CD4-positive, alpha-beta T cell treated with Interleukin-21 for 1 hour (primary cell): ENCODE measurements at regions not wholly inside any gene's neighbourhood (a gene's known extent, or its start where the extent isn't known, plus 50 kb on each side); places are given as distances from the start of the nearest gene placed in this dataset.

Experiments used
- DNase-seq: peaks from one replicate; pipeline ENCODE4 v3.0.0-alpha.2; 2020

GRCh38 chr12:107560899-107561285 is 124.7 kb upstream of the PWP1 start:
- no peak for DNase-seq

GRCh38 chr12:107564946-107565345 is 120.7 kb upstream of the PWP1 start:
- no peak for DNase-seq

GRCh38 chr12:107565551-107565950 is 120.0 kb upstream of the PWP1 start:
- DNase-seq = no peak

GRCh38 chr12:107567876-107568619 is 117.6 kb upstream of the PWP1 start:
- DNase-seq = no peak

GRCh38 chr12:107568718-107569117 is 116.9 kb upstream of the PWP1 start:
- DNase-seq = no peak

GRCh38 chr12:107570721-107571120 is 114.9 kb upstream of the PWP1 start:
- DNase-seq = no peak

- no peak for DNase-seq
Observed at GRCh38 chr12:107571492-107571891, 114.1 kb upstream of the PWP1 start.

- DNase-seq = no peak
Observed at GRCh38 chr12:107574691-107575090, 110.9 kb upstream of the PWP1 start.

- no peak for DNase-seq
Observed at GRCh38 chr12:107580750-107581618, 104.6 kb upstream of the PWP1 start.

- no peak for DNase-seq
Observed at GRCh38 chr12:107581619-107582015, 104.0 kb upstream of the PWP1 start.

- no peak for DNase-seq
Observed at GRCh38 chr12:107583551-107583950, 102.0 kb upstream of the PWP1 start.

- DNase-seq = no peak
Observed at GRCh38 chr12:107584563-107584962, 101.0 kb upstream of the PWP1 start.

- no peak for DNase-seq
Observed at GRCh38 chr12:107586256-107586970, 99.2 kb upstream of the PWP1 start.

GRCh38 chr12:107590413-107590812 is 95.2 kb upstream of the PWP1 start:
- DNase-seq = no peak

GRCh38 chr12:107590814-107591375 is 94.7 kb upstream of the PWP1 start:
- no peak for DNase-seq

- DNase-seq = no peak
Observed at GRCh38 chr12:107593713-107594381, 91.8 kb upstream of the PWP1 start.

GRCh38 chr12:107594995-107595394 is 90.6 kb upstream of the PWP1 start:
- no peak for DNase-seq

GRCh38 chr12:107597695-107598410 is 87.7 kb upstream of the PWP1 start:
- DNase-seq = no peak

- no peak for DNase-seq
Observed at GRCh38 chr12:107598906-107599305, 86.7 kb upstream of the PWP1 start.

- DNase-seq = no peak
Observed at GRCh38 chr12:107600581-107601144, 84.9 kb upstream of the PWP1 start.

GRCh38 chr12:107602446-107602845 is 83.2 kb upstream of the PWP1 start:
- no peak for DNase-seq

- no peak for DNase-seq
Observed at GRCh38 chr12:107605293-107605692, 80.3 kb upstream of the PWP1 start.
